Activated T-cell treated with anti-CD3 and anti-CD28 coated beads, Interleukin-2, amount 50 U/mL, for 72 hours (primary cell): ENCODE measurements at regions not wholly inside any gene's neighbourhood (a gene's known extent, or its start where the extent isn't known, plus 50 kb on each side); places are given as distances from the start of the nearest gene placed in this dataset.

ENCODE experiments used
- ATAC-seq, 2 donors: fragments of 150-1000 bp; cut with Tn5 transposase; replicated peaks in 1 of 2; 2 replicates each; pipeline ENCODE4 v1.10.0; 2021; ENCODE audit warnings: moderate library complexity in 2 of 2, mild to moderate bottlenecking in 1 of 2
- DNase-seq, 2 donors: peaks; one replicate each; pipeline ENCODE4 v3.0.0; 2021 to 2022; ENCODE audit warnings: mixed read lengths in 1 of 2
- H3K27ac Mint-ChIP-seq: one replicate; pipeline ENCODE4 v1.8.0; 2022; ENCODE audit warnings: mild to moderate bottlenecking, moderate library complexity, mixed read lengths
- H3K27me3 Mint-ChIP-seq: one replicate; pipeline ENCODE4 v1.8.0; 2022; ENCODE audit warnings: low read depth, mixed read lengths
- H3K36me3 Mint-ChIP-seq, 2 donors: one replicate each; pipeline ENCODE4 v1.8.0; 2022; ENCODE audit warnings: mixed read lengths in 2 of 2, mild to moderate bottlenecking in 1 of 2; ENCODE audit not compliant: insufficient read depth in 2 of 2
- H3K4me1 Mint-ChIP-seq: one replicate; pipeline ENCODE4 v1.8.0; 2022; ENCODE audit warnings: low read depth, mixed read lengths
- H3K4me3 Mint-ChIP-seq, 2 donors: one replicate each; pipeline ENCODE4 v1.8.0; 2022; ENCODE audit warnings: mild to moderate bottlenecking in 2 of 2, mixed read lengths in 2 of 2, moderate library complexity in 2 of 2
- H3K9me3 Mint-ChIP-seq, 2 donors: one replicate each; pipeline ENCODE4 v1.8.0; 2022; ENCODE audit warnings: mixed read lengths in 2 of 2

GRCh38 chr12:19988001-19988400, 380.3 kb upstream of the PDE3A start:
- no peak overlapping the region for H3K27ac Mint-ChIP-seq
- H3K27me3 Mint-ChIP-seq, result peaks cover 10% of the 10 kb centered on the region
- no peaks in the 10 kb centered on the region for H3K4me1 Mint-ChIP-seq
- DNase-seq (no peak), ATAC-seq (no peak)
- H3K9me3 Mint-ChIP-seq, result peaks cover 0 to 2% of the 10 kb centered on the region in 2 donors
- H3K36me3 Mint-ChIP-seq, result no peaks in the 10 kb centered on the region
- no peak overlapping the region for H3K4me3 Mint-ChIP-seq

- no peaks in the 10 kb centered on the region for H3K4me1 Mint-ChIP-seq
- H3K27ac Mint-ChIP-seq, result no peak overlapping the region
- H3K27me3 Mint-ChIP-seq, result peaks cover 10% of the 10 kb centered on the region
- no peaks in the 10 kb centered on the region for H3K36me3 Mint-ChIP-seq
- peaks cover 0 to 2% of the 10 kb centered on the region in 2 donors for H3K9me3 Mint-ChIP-seq
- DNase-seq (no peak), ATAC-seq (no peak)
- H3K4me3 Mint-ChIP-seq, result no peak overlapping the region
These were observed 379.9 kb upstream of the PDE3A start for GRCh38 chr12:19988459-19988873.

- H3K9me3 Mint-ChIP-seq, result peaks cover 0 to 4% of the 10 kb centered on the region in 2 donors
- DNase-seq (no peak), ATAC-seq (no peak)
- H3K36me3 Mint-ChIP-seq, result no peaks in the 10 kb centered on the region
- no peak overlapping the region for H3K4me3 Mint-ChIP-seq
- peaks cover 10% of the 10 kb centered on the region for H3K27me3 Mint-ChIP-seq
- H3K4me1 Mint-ChIP-seq, result no peaks in the 10 kb centered on the region
- no peak overlapping the region for H3K27ac Mint-ChIP-seq
These were observed 379.4 kb upstream of the PDE3A start for GRCh38 chr12:19988948-19989347.

- ATAC-seq, result no peak
- no peak overlapping the region for H3K4me3 Mint-ChIP-seq
- no peaks in the 10 kb centered on the region for H3K36me3 Mint-ChIP-seq
- H3K27me3 Mint-ChIP-seq, result peaks cover 10% of the 10 kb centered on the region
- peaks cover 0 to 4% of the 10 kb centered on the region in 2 donors for H3K9me3 Mint-ChIP-seq
- H3K27ac Mint-ChIP-seq, result no peak overlapping the region
- no peak for DNase-seq
- no peaks in the 10 kb centered on the region for H3K4me1 Mint-ChIP-seq
These were observed 377.2 kb upstream of the PDE3A start for GRCh38 chr12:19991146-19991545.

GRCh38 chr12:19992311-19992710, 376.0 kb upstream of the PDE3A start:
- Mint-ChIP-seq H3K36me3 (no peaks in the 10 kb centered on the region), H3K4me3 (no peak overlapping the region), H3K27ac (no peak overlapping the region), H3K9me3 (peaks cover 0 to 4% of the 10 kb centered on the region in 2 donors), H3K4me1 (no peaks in the 10 kb centered on the region), H3K27me3 (peaks cover 10% of the 10 kb centered on the region)
- DNase-seq (no peak), ATAC-seq (no peak)

GRCh38 chr12:19994968-19995367, 373.4 kb upstream of the PDE3A start:
- no peaks in the 10 kb centered on the region for H3K36me3 Mint-ChIP-seq
- no peaks in the 10 kb centered on the region for H3K4me1 Mint-ChIP-seq
- ATAC-seq (no peak), DNase-seq (no peak)
- no peak overlapping the region for H3K4me3 Mint-ChIP-seq
- peaks cover 10% of the 10 kb centered on the region for H3K27me3 Mint-ChIP-seq
- peaks cover 0 to 1% of the 10 kb centered on the region in 2 donors for H3K9me3 Mint-ChIP-seq
- no peak overlapping the region for H3K27ac Mint-ChIP-seq

GRCh38 chr12:19997656-19998400, 370.5 kb upstream of the PDE3A start:
- no peak overlapping the region for H3K27ac Mint-ChIP-seq
- ATAC-seq (no peak), DNase-seq (no peak)
- no peak overlapping the region for H3K4me3 Mint-ChIP-seq
- no peaks in the 10 kb centered on the region for H3K4me1 Mint-ChIP-seq
- no peaks in the 10 kb centered on the region for H3K27me3 Mint-ChIP-seq
- no peaks in the 10 kb centered on the region for H3K36me3 Mint-ChIP-seq
- H3K9me3 Mint-ChIP-seq, result peaks cover 1 to 2% of the 10 kb centered on the region in 2 donors

GRCh38 chr12:19998411-19998810, 369.9 kb upstream of the PDE3A start:
- no peaks in the 10 kb centered on the region for H3K4me1 Mint-ChIP-seq
- no peaks in the 10 kb centered on the region for H3K36me3 Mint-ChIP-seq
- H3K27ac Mint-ChIP-seq, result no peak overlapping the region
- no peaks in the 10 kb centered on the region for H3K27me3 Mint-ChIP-seq
- no peak overlapping the region for H3K4me3 Mint-ChIP-seq
- ATAC-seq, result no peak
- H3K9me3 Mint-ChIP-seq, result peaks cover 1 to 2% of the 10 kb centered on the region in 2 donors
- no peak for DNase-seq

- Mint-ChIP-seq H3K4me3 (no peak overlapping the region), H3K27me3 (no peaks in the 10 kb centered on the region), H3K36me3 (no peaks in the 10 kb centered on the region), H3K27ac (no peak overlapping the region), H3K9me3 (peaks cover 0 to 2% of the 10 kb centered on the region in 2 donors), H3K4me1 (no peaks in the 10 kb centered on the region)
- ATAC-seq (no peak), DNase-seq (no peak)
These were observed 369.2 kb upstream of the PDE3A start for GRCh38 chr12:19998961-19999804.

- Mint-ChIP-seq H3K27me3 (no peaks in the 10 kb centered on the region), H3K36me3 (no peaks in the 10 kb centered on the region), H3K27ac (no peak overlapping the region), H3K9me3 (peaks cover 0 to 2% of the 10 kb centered on the region in 2 donors), H3K4me1 (no peaks in the 10 kb centered on the region), H3K4me3 (no peak overlapping the region)
- ATAC-seq (no peak), DNase-seq (no peak)
These were observed 368.6 kb upstream of the PDE3A start for GRCh38 chr12:19999805-20000138.

GRCh38 chr12:20000229-20000849, 368.0 kb upstream of the PDE3A start:
- Mint-ChIP-seq H3K4me3 (no peak overlapping the region), H3K36me3 (no peaks in the 10 kb centered on the region), H3K27ac (no peak overlapping the region), H3K9me3 (peaks cover 0 to 2% of the 10 kb centered on the region in 2 donors), H3K4me1 (no peaks in the 10 kb centered on the region), H3K27me3 (no peaks in the 10 kb centered on the region)
- ATAC-seq (no peak), DNase-seq (no peak)

GRCh38 chr12:20003252-20003651, 365.1 kb upstream of the PDE3A start:
- no peak overlapping the region for H3K4me3 Mint-ChIP-seq
- H3K27ac Mint-ChIP-seq, result no peak overlapping the region
- H3K4me1 Mint-ChIP-seq, result no peaks in the 10 kb centered on the region
- no peaks in the 10 kb centered on the region for H3K36me3 Mint-ChIP-seq
- H3K9me3 Mint-ChIP-seq, result peaks cover 0 to 2% of the 10 kb centered on the region in 2 donors
- no peaks in the 10 kb centered on the region for H3K27me3 Mint-ChIP-seq
- DNase-seq (no peak), ATAC-seq (no peak)

- H3K27me3 Mint-ChIP-seq, result no peaks in the 10 kb centered on the region
- no peak overlapping the region for H3K4me3 Mint-ChIP-seq
- H3K36me3 Mint-ChIP-seq, result no peaks in the 10 kb centered on the region
- H3K9me3 Mint-ChIP-seq, result peaks cover 2 to 3% of the 10 kb centered on the region in 2 donors
- H3K27ac Mint-ChIP-seq, result no peak overlapping the region
- no peaks in the 10 kb centered on the region for H3K4me1 Mint-ChIP-seq
- ATAC-seq (no peak), DNase-seq (no peak)
These were observed 363.4 kb upstream of the PDE3A start for GRCh38 chr12:20004952-20005351.
